ENCODE measurements at regions not wholly inside any gene's neighbourhood (a gene's known extent, or its start where the extent isn't known, plus 50 kb on each side); places are given as distances from the start of the nearest gene placed in this dataset.

DNA sequence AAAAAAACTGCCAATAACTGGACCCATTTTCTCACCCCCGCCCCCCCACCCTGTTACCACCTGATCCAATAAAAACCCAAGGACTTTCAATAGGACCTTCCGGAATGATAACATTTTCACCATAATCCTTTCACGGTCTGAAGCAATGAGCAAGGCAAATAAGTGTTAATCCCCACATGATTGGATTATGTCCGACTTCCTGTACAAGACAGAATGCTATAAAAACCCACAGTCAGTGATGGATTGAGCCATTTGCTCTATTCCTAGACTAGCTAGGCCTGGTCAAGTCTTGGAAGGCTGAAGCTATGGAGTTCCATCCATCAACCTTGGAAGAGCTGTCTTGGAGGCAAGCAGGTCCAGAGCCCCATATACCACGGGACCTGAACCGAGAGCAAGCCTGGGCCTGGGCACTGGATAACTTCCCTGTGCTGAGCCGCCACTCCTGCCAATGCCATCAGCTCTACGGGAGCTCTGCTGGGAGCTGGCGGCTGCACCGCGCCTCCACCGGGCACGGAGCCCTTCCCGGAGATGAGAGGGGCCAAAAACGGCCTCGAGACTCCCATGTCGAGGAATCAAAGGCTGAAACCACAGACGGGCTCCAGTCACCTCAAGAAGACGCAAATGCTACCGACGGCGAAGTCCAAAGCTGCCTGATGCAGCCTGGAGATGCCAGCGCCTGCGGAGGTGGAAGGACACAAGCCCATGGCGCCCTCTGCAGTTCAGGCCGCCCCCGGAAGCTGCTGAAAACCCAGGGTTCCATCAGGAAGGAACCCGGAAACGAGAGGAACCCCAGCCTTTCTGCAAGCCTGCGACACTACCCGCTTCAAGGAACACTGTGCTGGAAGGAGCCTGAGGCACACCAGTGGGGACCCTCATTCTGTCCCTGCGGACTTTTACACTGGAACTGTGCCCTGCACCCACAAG, 69.2 kb downstream of the ANXA2R start:
- Histone ChIP-seq H3K36me3 (ENCODE audit: control insufficient read depth, insufficient read depth, low read length) (no peaks in the 10 kb centered on the region), H3K4me3 (ENCODE audit: low read depth, low read length) (no peak overlapping the region), H3K27ac (ENCODE audit: low read depth, low read length) (no peak overlapping the region), H3K9me3 (ENCODE audit: control insufficient read depth, insufficient read depth, low read length) (no peaks in the 10 kb centered on the region), H3K27me3 (ENCODE audit: control insufficient read depth, insufficient read depth, low read length) (no peaks in the 10 kb centered on the region), H3K9ac (ENCODE audit: low read depth, low read length) (no peak overlapping the region), H3K4me1 (ENCODE audit: control insufficient read depth, insufficient read depth, low read length) (no peaks in the 10 kb centered on the region)

DNA sequence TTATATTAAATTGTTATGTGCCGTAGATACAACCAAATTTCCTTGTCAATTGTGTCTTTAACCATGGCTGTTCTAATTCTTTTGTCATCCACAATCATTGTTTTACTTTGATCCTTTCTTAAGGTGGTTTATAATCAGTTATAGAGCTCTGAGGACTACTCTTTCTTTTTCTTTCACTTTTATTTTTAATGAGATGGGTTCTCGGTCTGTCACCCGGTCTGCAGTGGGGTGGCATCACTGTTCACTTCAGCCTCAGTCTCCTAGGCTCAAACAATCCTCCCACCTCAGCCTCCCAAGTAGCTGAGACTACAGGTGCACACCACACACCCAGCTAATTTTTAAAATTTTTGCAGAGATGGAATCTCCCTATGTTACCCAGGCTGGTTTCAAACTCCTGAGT, 74.2 kb downstream of the ANXA2R start:
- no peaks in the 10 kb centered on the region for H3K9me3 ChIP-seq (ENCODE audit: control insufficient read depth, insufficient read depth, low read length)
- H3K27ac ChIP-seq (ENCODE audit: low read depth, low read length): no peak overlapping the region
- H3K27me3 ChIP-seq (ENCODE audit: control insufficient read depth, insufficient read depth, low read length): no peaks in the 10 kb centered on the region
- H3K4me3 ChIP-seq (ENCODE audit: low read depth, low read length): no peak overlapping the region
- H3K4me1 ChIP-seq (ENCODE audit: control insufficient read depth, insufficient read depth, low read length): no peaks in the 10 kb centered on the region
- no peak overlapping the region for H3K9ac ChIP-seq (ENCODE audit: low read depth, low read length)
- no peaks in the 10 kb centered on the region for H3K36me3 ChIP-seq (ENCODE audit: control insufficient read depth, insufficient read depth, low read length)

DNA sequence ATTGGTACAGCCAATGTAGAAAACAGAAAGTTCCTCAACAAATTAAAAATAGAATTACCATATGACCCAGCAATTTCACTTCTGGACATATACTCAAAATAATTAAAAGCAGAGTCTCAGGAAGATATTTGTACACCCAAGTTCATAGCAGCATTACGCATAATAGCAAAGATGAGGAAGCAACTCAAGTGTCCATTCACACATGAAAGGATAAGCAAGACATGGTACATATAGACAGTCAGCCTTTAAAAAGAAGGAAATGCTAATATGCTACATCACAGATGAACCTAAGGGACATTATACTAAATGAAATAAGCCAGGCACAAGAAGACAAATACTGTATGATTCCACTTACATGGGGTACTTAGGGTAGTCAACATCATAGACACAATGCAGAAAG, 76.7 kb downstream of the ANXA2R start:
- Histone ChIP-seq H3K9me3 (ENCODE audit: control insufficient read depth, insufficient read depth, low read length) (no peaks in the 10 kb centered on the region), H3K4me3 (ENCODE audit: low read depth, low read length) (no peak overlapping the region), H3K9ac (ENCODE audit: low read depth, low read length) (no peak overlapping the region), H3K27ac (ENCODE audit: low read depth, low read length) (no peak overlapping the region), H3K36me3 (ENCODE audit: control insufficient read depth, insufficient read depth, low read length) (no peaks in the 10 kb centered on the region), H3K27me3 (ENCODE audit: control insufficient read depth, insufficient read depth, low read length) (no peaks in the 10 kb centered on the region), H3K4me1 (ENCODE audit: control insufficient read depth, insufficient read depth, low read length) (no peaks in the 10 kb centered on the region)

DNA sequence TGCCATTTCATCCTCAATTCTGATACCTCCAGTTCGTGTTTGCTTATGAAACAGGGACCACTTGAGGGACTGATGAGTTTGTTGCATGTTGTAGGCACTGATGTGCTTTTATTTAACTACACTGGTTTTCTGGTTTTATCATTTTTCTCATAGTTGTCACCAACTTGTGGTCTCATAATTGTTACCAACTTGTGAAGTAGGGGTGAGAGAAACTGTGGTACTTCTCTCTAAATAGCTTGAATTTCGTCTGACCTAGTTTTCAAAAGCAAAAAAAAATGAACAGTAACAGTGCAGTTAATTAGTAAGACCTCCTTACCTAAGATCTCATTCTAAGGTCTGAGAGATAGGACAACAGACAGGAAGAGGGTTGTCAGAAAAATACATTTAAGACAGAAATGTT, 78.0 kb downstream of the ANXA2R start:
- Histone ChIP-seq H3K4me1 (ENCODE audit: control insufficient read depth, insufficient read depth, low read length) (no peaks in the 10 kb centered on the region), H3K27ac (ENCODE audit: low read depth, low read length) (no peak overlapping the region), H3K27me3 (ENCODE audit: control insufficient read depth, insufficient read depth, low read length) (no peaks in the 10 kb centered on the region), H3K9ac (ENCODE audit: low read depth, low read length) (no peak overlapping the region), H3K4me3 (ENCODE audit: low read depth, low read length) (no peak overlapping the region), H3K9me3 (ENCODE audit: control insufficient read depth, insufficient read depth, low read length) (no peaks in the 10 kb centered on the region), H3K36me3 (ENCODE audit: control insufficient read depth, insufficient read depth, low read length) (no peaks in the 10 kb centered on the region)

DNA sequence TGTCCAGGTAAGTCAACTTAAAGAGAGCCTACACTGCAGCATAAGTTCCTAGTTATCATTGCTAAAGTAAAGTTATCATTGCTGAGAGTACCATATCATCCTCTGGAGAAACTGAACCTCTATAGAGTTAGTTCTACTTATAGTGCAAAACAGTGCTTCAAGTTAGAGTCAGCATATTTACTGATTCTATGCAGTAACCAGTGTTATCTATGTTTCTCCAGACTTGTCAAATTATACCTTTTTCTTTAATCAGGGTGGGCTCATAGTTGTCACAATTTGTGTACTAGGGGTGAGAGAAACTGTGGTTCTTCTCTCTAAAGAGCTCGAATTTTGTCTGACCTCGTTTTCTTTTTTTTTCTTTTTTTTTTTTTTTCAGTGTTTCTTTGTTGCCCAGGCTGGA, 79.6 kb downstream of the ANXA2R start:
- H3K9me3 ChIP-seq (ENCODE audit: control insufficient read depth, insufficient read depth, low read length): no peaks in the 10 kb centered on the region
- no peak overlapping the region for H3K27ac ChIP-seq (ENCODE audit: low read depth, low read length)
- no peaks in the 10 kb centered on the region for H3K36me3 ChIP-seq (ENCODE audit: control insufficient read depth, insufficient read depth, low read length)
- no peaks in the 10 kb centered on the region for H3K4me1 ChIP-seq (ENCODE audit: control insufficient read depth, insufficient read depth, low read length)
- H3K4me3 ChIP-seq (ENCODE audit: low read depth, low read length): no peak overlapping the region
- no peaks in the 10 kb centered on the region for H3K27me3 ChIP-seq (ENCODE audit: control insufficient read depth, insufficient read depth, low read length)
- no peak overlapping the region for H3K9ac ChIP-seq (ENCODE audit: low read depth, low read length)

DNA sequence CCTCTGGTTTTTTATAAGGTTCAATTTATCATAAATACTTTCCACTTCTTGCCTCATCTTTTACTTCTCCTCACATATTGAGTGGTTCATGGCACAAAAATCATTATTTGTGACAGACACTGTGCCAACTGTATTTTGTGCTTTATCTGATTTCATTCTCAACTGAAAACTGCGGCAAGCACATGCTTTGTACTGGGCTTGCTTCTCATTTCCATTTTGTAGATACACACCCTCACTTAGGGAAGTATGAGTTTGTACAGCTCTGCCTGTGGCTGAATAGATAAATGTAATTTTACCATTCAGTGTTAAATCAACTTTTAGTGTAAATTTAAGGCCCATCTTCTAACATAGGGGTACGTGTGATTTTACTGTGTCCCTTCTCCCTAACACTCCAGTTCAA, 83.6 kb downstream of the ANXA2R start:
- H3K4me1 ChIP-seq (ENCODE audit: control insufficient read depth, insufficient read depth, low read length): no peaks in the 10 kb centered on the region
- H3K27me3 ChIP-seq (ENCODE audit: control insufficient read depth, insufficient read depth, low read length): no peaks in the 10 kb centered on the region
- no peaks in the 10 kb centered on the region for H3K36me3 ChIP-seq (ENCODE audit: control insufficient read depth, insufficient read depth, low read length)
- peaks cover 5% of the 10 kb centered on the region for H3K9me3 ChIP-seq (ENCODE audit: control insufficient read depth, insufficient read depth, low read length)
- H3K27ac ChIP-seq (ENCODE audit: low read depth, low read length): no peak overlapping the region
- no peak overlapping the region for H3K4me3 ChIP-seq (ENCODE audit: low read depth, low read length)
- H3K9ac ChIP-seq (ENCODE audit: low read depth, low read length): no peak overlapping the region

DNA sequence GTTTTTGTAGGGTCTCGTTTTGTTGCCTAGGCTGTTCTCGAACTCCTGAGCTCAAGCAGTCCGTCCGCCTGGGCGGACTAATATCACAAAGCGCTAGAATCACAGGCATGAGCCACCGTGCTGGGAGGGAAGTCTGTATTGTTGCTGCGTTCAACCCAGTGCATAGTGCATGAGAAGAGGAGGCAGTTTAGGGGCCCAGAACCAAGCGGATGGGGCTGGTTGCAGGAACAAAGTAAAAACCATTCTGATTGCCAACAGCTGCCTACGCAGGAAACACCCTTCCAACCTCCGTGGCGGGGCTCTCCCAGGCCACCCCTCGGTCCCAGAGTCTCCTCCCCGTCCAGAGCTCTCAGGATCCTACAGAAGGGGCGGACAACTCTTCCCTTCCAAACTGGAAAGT, 87.1 kb downstream of the ANXA2R start:
- Histone ChIP-seq H3K9me3 (ENCODE audit: control insufficient read depth, insufficient read depth, low read length) (peaks cover 13% of the 10 kb centered on the region), H3K27ac (ENCODE audit: low read depth, low read length) (no peak overlapping the region), H3K4me3 (ENCODE audit: low read depth, low read length) (no peak overlapping the region), H3K9ac (ENCODE audit: low read depth, low read length) (no peak overlapping the region), H3K36me3 (ENCODE audit: control insufficient read depth, insufficient read depth, low read length) (no peaks in the 10 kb centered on the region), H3K4me1 (ENCODE audit: control insufficient read depth, insufficient read depth, low read length) (no peaks in the 10 kb centered on the region; the same call in 1 of the 2 replicates), H3K27me3 (ENCODE audit: control insufficient read depth, insufficient read depth, low read length) (no peaks in the 10 kb centered on the region)

DNA sequence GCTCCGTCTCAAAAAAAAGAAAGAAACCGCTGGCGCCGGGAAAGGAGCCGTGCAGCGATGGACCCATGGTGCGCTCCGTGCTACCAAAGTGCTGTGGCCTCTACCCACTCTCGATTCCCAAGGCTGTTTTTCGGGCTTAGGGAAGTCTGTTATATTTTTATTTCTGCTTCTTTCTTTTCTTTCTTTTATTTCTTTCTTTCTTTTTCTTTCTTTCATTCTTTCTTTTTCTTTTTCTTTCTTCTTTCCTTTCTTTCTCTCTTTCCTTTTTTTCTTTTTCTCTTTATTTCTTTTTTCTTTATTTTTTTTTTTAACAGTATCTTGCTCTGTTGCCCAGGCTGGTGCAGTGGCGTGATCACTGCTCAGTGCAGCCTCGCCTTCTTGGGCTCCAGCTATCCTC, 87.5 kb downstream of the ANXA2R start:
- H3K36me3 ChIP-seq (ENCODE audit: control insufficient read depth, insufficient read depth, low read length): no peaks in the 10 kb centered on the region
- H3K9ac ChIP-seq (ENCODE audit: low read depth, low read length): no peak overlapping the region
- no peaks in the 10 kb centered on the region for H3K27me3 ChIP-seq (ENCODE audit: control insufficient read depth, insufficient read depth, low read length)
- H3K27ac ChIP-seq (ENCODE audit: low read depth, low read length): no peak overlapping the region
- H3K4me3 ChIP-seq (ENCODE audit: low read depth, low read length): no peak overlapping the region
- H3K9me3 ChIP-seq (ENCODE audit: control insufficient read depth, insufficient read depth, low read length): peaks cover 13% of the 10 kb centered on the region
- H3K4me1 ChIP-seq (ENCODE audit: control insufficient read depth, insufficient read depth, low read length): no peaks in the 10 kb centered on the region; the same call in 1 of the 2 replicates

DNA sequence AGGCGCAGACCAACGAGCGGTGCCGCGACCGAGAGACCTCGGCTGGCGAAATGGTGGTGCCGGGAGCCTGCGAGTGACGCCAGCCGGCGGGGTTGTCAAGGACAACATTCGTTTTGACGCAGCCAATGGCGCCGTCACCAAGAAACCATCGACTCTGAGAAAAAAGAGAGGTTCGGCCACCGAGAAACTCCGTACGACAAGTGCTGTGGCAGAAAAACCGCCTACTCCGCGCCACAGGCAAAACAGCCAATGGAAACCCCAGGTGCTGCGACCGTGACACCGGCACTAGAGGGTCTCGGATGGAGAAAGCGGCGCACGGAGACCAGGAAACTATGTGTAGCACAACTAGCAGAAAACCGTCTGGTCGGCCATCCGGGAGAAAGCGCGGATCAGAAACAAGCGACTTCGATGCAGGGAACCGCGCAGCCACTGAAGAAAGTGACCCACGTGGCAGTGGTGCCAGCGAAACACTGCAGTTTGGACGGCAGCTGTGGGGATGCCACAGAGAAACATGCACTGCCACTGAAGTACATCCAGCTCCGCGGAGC, 88.8 kb downstream of the ANXA2R start:
- Histone ChIP-seq H3K9ac (ENCODE audit: low read depth, low read length) (no peak overlapping the region), H3K36me3 (ENCODE audit: control insufficient read depth, insufficient read depth, low read length) (no peaks in the 10 kb centered on the region), H3K4me1 (ENCODE audit: control insufficient read depth, insufficient read depth, low read length) (no peaks in the 10 kb centered on the region; the same call in 1 of the 2 replicates), H3K27ac (ENCODE audit: low read depth, low read length) (no peak overlapping the region), H3K4me3 (ENCODE audit: low read depth, low read length) (no peak overlapping the region), H3K9me3 (ENCODE audit: control insufficient read depth, insufficient read depth, low read length) (peaks cover 13% of the 10 kb centered on the region), H3K27me3 (ENCODE audit: control insufficient read depth, insufficient read depth, low read length) (no peaks in the 10 kb centered on the region)

DNA sequence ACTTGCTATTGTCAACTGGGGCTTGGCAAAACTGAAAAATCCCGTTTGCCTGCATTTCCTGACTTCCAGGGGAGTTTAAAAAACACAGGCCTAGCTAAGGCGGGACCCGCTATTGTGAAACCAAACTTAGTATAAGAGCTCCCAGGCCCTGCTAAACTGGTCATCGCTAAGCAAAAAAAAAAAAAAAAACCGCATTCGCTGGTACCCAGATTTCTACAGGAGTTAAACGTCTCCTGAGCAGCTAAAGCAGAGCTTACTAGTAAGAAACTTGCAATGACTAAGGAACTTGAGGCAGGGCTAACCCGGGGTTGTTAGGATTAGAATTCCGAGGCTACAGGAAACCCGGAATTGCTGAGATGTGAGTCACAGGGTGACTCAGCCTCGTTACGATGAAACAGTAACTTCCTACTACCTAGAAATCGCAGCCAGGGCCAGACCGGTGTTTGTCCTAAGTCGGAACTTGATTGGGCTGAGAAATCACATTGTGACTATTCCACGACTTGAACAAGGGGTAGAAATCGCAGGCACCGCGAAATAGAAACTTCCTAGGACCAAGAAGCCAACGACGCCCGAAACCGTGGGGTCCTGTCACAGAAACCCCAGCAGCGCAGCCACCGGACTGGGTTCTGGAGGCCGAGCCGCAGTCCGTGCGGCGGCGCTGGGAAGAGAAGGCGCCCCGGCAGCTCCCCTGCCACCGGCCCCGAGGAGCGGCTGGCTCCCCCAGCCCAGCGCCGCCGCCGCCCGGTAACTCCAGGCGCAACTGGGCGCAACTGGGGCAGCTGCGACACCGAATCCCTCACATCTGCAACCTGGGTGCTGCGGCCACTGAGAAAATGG, 89.4 kb downstream of the ANXA2R start:
- H3K36me3 ChIP-seq (ENCODE audit: control insufficient read depth, insufficient read depth, low read length): no peaks in the 10 kb centered on the region
- no peak overlapping the region for H3K4me3 ChIP-seq (ENCODE audit: low read depth, low read length)
- H3K9ac ChIP-seq (ENCODE audit: low read depth, low read length): peak overlapping the region; percentile 33; the same call in 1 of the 2 replicates
- peaks cover 13% of the 10 kb centered on the region for H3K9me3 ChIP-seq (ENCODE audit: control insufficient read depth, insufficient read depth, low read length)
- H3K27ac ChIP-seq (ENCODE audit: low read depth, low read length): peak overlapping the region; percentile 27
- H3K27me3 ChIP-seq (ENCODE audit: control insufficient read depth, insufficient read depth, low read length): no peaks in the 10 kb centered on the region
- H3K4me1 ChIP-seq (ENCODE audit: control insufficient read depth, insufficient read depth, low read length): no peaks in the 10 kb centered on the region; the same call in 1 of the 2 replicates

DNA sequence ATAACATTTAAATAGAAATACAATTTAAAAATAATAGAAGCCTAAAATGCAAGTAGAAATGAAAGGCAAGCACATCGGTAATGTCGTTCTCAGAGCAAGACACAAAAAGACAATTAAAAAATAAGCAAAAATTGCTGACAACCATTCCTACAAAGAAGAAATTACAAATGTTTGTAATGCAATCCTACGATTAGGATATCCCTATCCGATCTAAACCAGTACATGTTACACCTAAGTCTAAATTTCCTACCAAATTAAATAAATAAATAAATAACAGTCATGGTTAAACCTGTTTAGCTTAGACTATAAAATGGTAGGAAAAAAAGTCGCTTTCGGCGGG, 90.0 kb downstream of the ANXA2R start:
- H3K27me3 ChIP-seq (ENCODE audit: control insufficient read depth, insufficient read depth, low read length): peaks cover 2% of the 10 kb centered on the region; the same call in 1 of the 2 replicates
- H3K9me3 ChIP-seq (ENCODE audit: control insufficient read depth, insufficient read depth, low read length): peaks cover 13% of the 10 kb centered on the region
- H3K9ac ChIP-seq (ENCODE audit: low read depth, low read length): no peak overlapping the region
- no peak overlapping the region for H3K4me3 ChIP-seq (ENCODE audit: low read depth, low read length)
- H3K27ac ChIP-seq (ENCODE audit: low read depth, low read length): no peak overlapping the region
- no peaks in the 10 kb centered on the region for H3K36me3 ChIP-seq (ENCODE audit: control insufficient read depth, insufficient read depth, low read length)
- H3K4me1 ChIP-seq (ENCODE audit: control insufficient read depth, insufficient read depth, low read length): no peaks in the 10 kb centered on the region; the same call in 1 of the 2 replicates

Data from HUES48 (cell line).